Liver (tissue), 8 donors: ENCODE measurements at regions not wholly inside any gene's neighbourhood (a gene's known extent, or its start where the extent isn't known, plus 50 kb on each side); places are given as distances from the start of the nearest gene placed in this dataset.

Experiments used
- DNase-seq: peaks from one replicate; pipeline ENCODE4 v3.0.0-alpha.2; 2017; ENCODE audit warnings: low spot score
- H3K27ac ChIP-seq, 2 donors: one replicate each; pipeline ENCODE4 v1.7.0; 2013; ENCODE audit warnings: inconsistent platforms in 2 of 2, low read length in 2 of 2, control low read depth in 1 of 2, low read depth in 1 of 2, mild to moderate bottlenecking in 1 of 2
- H3K27me3 ChIP-seq, 4 donors: one replicate each; pipeline versions ENCODE4 v1.6.1 to v1.7.0; 2013; ENCODE audit warnings: low read length in 3 of 4, inconsistent platforms in 1 of 4, mild to moderate bottlenecking in 1 of 4, moderate library complexity in 1 of 4; ENCODE audit not compliant: control insufficient read depth in 4 of 4, insufficient read depth in 4 of 4
- H3K36me3 ChIP-seq, 4 donors: one replicate each; pipeline versions ENCODE4 v1.6.1 to v1.7.0; 2013; ENCODE audit warnings: low read length in 3 of 4, mild to moderate bottlenecking in 3 of 4, low read depth in 1 of 4, moderate library complexity in 1 of 4; ENCODE audit not compliant: control insufficient read depth in 4 of 4, insufficient read depth in 3 of 4
- H3K4me1 ChIP-seq, 4 donors: one replicate each; pipeline versions ENCODE4 v1.6.1 to v1.7.0; 2013; ENCODE audit warnings: low read length in 3 of 4, mild to moderate bottlenecking in 3 of 4, moderate library complexity in 1 of 4; ENCODE audit not compliant: control insufficient read depth in 4 of 4, insufficient read depth in 4 of 4
- H3K4me3 ChIP-seq, 3 donors: one replicate each; pipeline versions ENCODE4 v1.6.1 to v1.7.0; 2013; ENCODE audit warnings: low read length in 3 of 3, control low read depth in 1 of 3, low read depth in 1 of 3, mild to moderate bottlenecking in 1 of 3
- H3K9ac ChIP-seq, 2 donors: one replicate each; pipeline ENCODE4 v1.7.0; 2013; ENCODE audit warnings: low read length in 2 of 2, mild to moderate bottlenecking in 2 of 2, moderate library complexity in 2 of 2, control low read depth in 1 of 2, low read depth in 1 of 2
- H3K9me3 ChIP-seq, 4 donors: one replicate each; pipeline versions ENCODE4 v1.6.1 to v1.7.0; 2013; ENCODE audit warnings: low read length in 3 of 4; ENCODE audit not compliant: control insufficient read depth in 4 of 4
- FOXA1 ChIP-seq: IDR thresholded peaks from 2 replicates; pipeline ENCODE4 v1.6.1; 2016; ENCODE audit warnings: antibody characterized with exemption
- FOXA2 ChIP-seq: IDR thresholded peaks from 2 replicates; pipeline ENCODE4 v1.6.1; 2016; ENCODE audit warnings: antibody characterized with exemption
- GABPA ChIP-seq, 2 donors: IDR thresholded peaks in 1 of 2; conservative IDR thresholded peaks in 1 of 2; 2 replicates each; pipeline ENCODE4 v1.6.1; 2016; ENCODE audit warnings: antibody characterized with exemption in 2 of 2, mild to moderate bottlenecking in 1 of 2, moderate library complexity in 1 of 2
- HNF4A ChIP-seq, 2 donors: conservative IDR thresholded peaks; 2 replicates each; pipeline ENCODE4 v1.6.1; 2016; ENCODE audit warnings: antibody characterized with exemption in 2 of 2, mild to moderate bottlenecking in 2 of 2
- HNF4G ChIP-seq: IDR thresholded peaks from 2 replicates; pipeline ENCODE4 v1.6.1; 2016; ENCODE audit warnings: antibody characterized with exemption
- JUND ChIP-seq, 2 donors: IDR thresholded peaks; 2 replicates each; pipeline ENCODE4 v1.6.1; 2016; ENCODE audit warnings: antibody characterized with exemption in 2 of 2
- NR2F2 ChIP-seq: IDR thresholded peaks from 2 replicates; pipeline ENCODE4 v1.6.1; 2016; ENCODE audit warnings: antibody characterized with exemption
- RAD21 ChIP-seq, 2 donors: IDR thresholded peaks; 2 replicates each; pipeline ENCODE4 v1.6.1; 2016; ENCODE audit warnings: antibody characterized with exemption in 2 of 2, mild to moderate bottlenecking in 2 of 2
- RXRA ChIP-seq, 2 donors: IDR thresholded peaks; 2 replicates each; pipeline ENCODE4 v1.6.1; 2017 to 2018; ENCODE audit warnings: antibody characterized with exemption in 2 of 2, mild to moderate bottlenecking in 1 of 2
- SP1 ChIP-seq: IDR thresholded peaks from 2 replicates; pipeline ENCODE4 v1.6.1; 2018; ENCODE audit warnings: antibody characterized with exemption, mild to moderate bottlenecking
- TAF1 ChIP-seq: conservative IDR thresholded peaks from 2 replicates; pipeline ENCODE4 v1.6.1; 2016; ENCODE audit warnings: antibody characterized with exemption, mild to moderate bottlenecking
- YY1 ChIP-seq: IDR thresholded peaks from 2 replicates; pipeline ENCODE4 v1.6.1; 2016; ENCODE audit warnings: antibody characterized with exemption, mild to moderate bottlenecking
- WGBS: extraction: QIAGEN DNeasy Blood & Tissue Kit; methylation state at CpG from one replicate; pipeline ENCODE4 v1.1.7; 2013; 5-methylcytosine and 5-hydroxymethylcytosine counted together
- TF ChIP-seq, protein P1 (sequence below): IDR thresholded peaks from 2 replicates; pipeline ENCODE4 v1.6.1; 2016; ENCODE audit warnings: antibody characterized with exemption
- TF ChIP-seq, protein P2 (sequence below): IDR thresholded peaks from 2 replicates; pipeline ENCODE4 v1.6.1; 2016; ENCODE audit warnings: antibody characterized with exemption
- TF ChIP-seq, protein P3 (sequence below): IDR thresholded peaks from 2 replicates; pipeline ENCODE4 v1.6.1; 2016; ENCODE audit warnings: antibody characterized with exemption
- TF ChIP-seq, protein P4 (sequence below): fragments of 150-350 bp; IDR thresholded peaks from 2 replicates; pipeline ENCODE4 v1.5.1; 2017; ENCODE audit warnings: improper control_type of control experiment, low read depth, low read length; ENCODE audit not compliant: missing input control
- donor health status: healthy.
- donor health status: healthy.
- donor health status: healthy.
- donor health status: healthy.
- donor health status: healthy.

DNA sequence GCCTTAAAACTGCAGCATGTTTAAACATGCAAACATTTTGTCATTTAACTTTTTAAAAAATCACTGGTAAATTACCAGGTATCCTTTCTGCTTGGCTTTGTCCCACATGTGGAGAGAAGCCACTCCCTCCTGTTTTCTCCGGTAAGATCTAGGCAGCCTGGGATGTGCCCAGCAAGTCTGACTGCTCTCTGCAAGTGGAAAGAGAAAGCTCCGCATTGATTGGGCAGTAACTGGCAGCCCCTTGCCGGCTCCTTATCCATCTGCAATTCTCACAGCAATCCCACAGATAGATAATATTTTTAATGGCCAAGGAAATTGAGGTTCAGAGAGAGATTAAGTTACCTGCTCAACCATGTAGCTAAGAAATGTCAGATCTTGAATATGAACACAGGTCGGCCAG lies 136.1 kb downstream of the TMEM200C start:
- no peaks in the 10 kb centered on the region for H3K36me3 ChIP-seq
- no peaks in the 10 kb centered on the region for H3K4me1 ChIP-seq
- WGBS: 30% methylated on average over 4 of the region's 4 CpGs
- no peak overlapping the region for H3K27ac ChIP-seq
- H3K9ac ChIP-seq: no peak overlapping the region
- H3K9me3 ChIP-seq: peaks cover 0 to 2% (median 0%) of the 10 kb centered on the region in 4 donors
- no peak overlapping the region for H3K4me3 ChIP-seq
- peaks cover 0 to 5% (median 0%) of the 10 kb centered on the region in 4 donors for H3K27me3 ChIP-seq
- TF ChIP-seq FOXA2 (no peak), SP1 (no peak)
- no peak for DNase-seq

DNA sequence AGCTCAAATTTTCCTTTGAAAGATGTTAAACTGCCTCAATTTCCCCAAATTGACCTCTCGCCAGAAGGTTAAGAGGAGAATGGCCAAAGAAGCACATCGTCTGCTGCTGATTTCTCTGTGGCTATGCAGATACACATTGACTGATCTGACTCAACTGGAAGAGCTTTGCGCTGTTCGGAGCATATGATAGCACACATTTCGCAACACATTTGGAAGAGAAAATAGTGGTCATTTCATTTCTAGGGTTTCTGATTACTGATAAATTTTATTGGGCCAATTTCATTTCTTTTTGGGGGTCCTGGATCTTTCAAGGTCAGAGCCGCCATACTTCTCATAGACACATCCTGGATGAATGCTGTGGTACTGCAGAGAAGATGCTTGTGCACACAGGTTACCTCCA lies 138.5 kb downstream of the TMEM200C start:
- no peak for DNase-seq
- Histone ChIP-seq H3K9me3 (peaks cover 0 to 2% (median 0%) of the 10 kb centered on the region in 4 donors), H3K4me1 (no peaks in the 10 kb centered on the region), H3K36me3 (no peaks in the 10 kb centered on the region), H3K4me3 (no peak overlapping the region), H3K27me3 (peaks cover 0 to 5% (median 0%) of the 10 kb centered on the region in 4 donors), H3K27ac (no peak overlapping the region), H3K9ac (no peak overlapping the region)
- WGBS: 77% methylated on average over 6 of the region's 6 CpGs
- TF ChIP-seq, protein P1, sequence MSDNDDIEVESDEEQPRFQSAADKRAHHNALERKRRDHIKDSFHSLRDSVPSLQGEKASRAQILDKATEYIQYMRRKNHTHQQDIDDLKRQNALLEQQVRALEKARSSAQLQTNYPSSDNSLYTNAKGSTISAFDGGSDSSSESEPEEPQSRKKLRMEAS: no peak
- TF ChIP-seq FOXA2 (no peak), JUND (IDR thresholded peaks at IDR 0.05) (no peak), RAD21 (IDR thresholded peaks at IDR 0.05) (no peak), FOXA1 (no peak), SP1 (no peak), GABPA (IDR thresholded peaks at IDR 0.05 in 1 of 2, conservative IDR thresholded peaks at IDR 0.05 in 1 of 2) (no peak)
- TF ChIP-seq, protein P2, sequence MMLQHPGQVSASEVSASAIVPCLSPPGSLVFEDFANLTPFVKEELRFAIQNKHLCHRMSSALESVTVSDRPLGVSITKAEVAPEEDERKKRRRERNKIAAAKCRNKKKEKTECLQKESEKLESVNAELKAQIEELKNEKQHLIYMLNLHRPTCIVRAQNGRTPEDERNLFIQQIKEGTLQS: no peak
- TF ChIP-seq, protein P3, sequence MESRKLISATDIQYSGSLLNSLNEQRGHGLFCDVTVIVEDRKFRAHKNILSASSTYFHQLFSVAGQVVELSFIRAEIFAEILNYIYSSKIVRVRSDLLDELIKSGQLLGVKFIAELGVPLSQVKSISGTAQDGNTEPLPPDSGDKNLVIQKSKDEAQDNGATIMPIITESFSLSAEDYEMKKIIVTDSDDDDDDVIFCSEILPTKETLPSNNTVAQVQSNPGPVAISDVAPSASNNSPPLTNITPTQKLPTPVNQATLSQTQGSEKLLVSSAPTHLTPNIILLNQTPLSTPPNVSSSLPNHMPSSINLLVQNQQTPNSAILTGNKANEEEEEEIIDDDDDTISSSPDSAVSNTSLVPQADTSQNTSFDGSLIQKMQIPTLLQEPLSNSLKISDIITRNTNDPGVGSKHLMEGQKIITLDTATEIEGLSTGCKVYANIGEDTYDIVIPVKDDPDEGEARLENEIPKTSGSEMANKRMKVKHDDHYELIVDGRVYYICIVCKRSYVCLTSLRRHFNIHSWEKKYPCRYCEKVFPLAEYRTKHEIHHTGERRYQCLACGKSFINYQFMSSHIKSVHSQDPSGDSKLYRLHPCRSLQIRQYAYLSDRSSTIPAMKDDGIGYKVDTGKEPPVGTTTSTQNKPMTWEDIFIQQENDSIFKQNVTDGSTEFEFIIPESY: no peak

DNA sequence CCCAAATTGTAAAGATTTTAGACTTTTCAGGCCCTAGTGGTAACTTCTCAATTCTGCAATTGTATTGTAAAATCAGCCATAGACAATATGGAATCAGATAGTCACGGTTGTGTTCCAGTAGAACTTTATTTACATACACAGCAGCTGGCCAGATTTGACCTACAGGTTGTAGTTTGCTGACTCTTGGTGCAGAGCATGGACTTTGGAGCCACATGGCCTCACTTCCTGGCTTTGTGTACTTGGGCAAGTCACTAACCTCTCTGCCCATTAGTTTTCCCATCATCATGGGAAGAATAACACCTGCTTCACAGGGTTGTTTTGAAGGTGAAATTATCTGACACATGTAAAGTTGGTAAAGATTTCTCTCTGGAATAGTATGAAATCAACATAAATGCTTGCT lies 147.6 kb downstream of the TMEM200C start:
- WGBS: 30% methylated on average over 1 of the region's 1 CpG
- Histone ChIP-seq H3K27ac (no peak overlapping the region), H3K9ac (no peak overlapping the region), H3K4me1 (no peaks in the 10 kb centered on the region), H3K36me3 (no peaks in the 10 kb centered on the region), H3K9me3 (no peaks in the 10 kb centered on the region), H3K27me3 (no peaks in the 10 kb centered on the region), H3K4me3 (no peak overlapping the region)
- DNase-seq: no peak
- TF ChIP-seq RXRA (IDR thresholded peaks at IDR 0.05) (peak in 1 of 2 donors; percentile 24), HNF4A (conservative IDR thresholded peaks at IDR 0.05) (peak; percentile 10 to 75), TAF1 (no peak)

DNA sequence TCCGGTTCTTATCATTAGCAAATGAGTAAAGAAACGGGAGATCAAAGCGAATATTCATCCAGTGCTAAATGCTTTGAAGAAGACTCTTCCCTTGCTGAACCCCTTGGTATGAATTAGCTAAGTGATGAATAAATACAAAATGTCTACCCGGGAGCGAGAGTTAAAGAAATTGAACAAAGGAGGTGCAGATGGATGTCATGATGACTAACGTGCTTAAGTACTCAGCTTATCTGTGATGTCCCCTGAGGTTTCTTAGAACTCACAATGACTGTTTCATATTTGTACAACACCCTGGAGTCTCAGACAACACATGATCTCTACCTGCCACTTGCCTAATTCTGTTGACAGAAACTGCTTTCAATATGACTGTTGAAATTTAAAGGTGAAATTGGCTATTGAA lies 148.5 kb downstream of the TMEM200C start:
- Histone ChIP-seq H3K27me3 (no peaks in the 10 kb centered on the region), H3K27ac (no peak overlapping the region), H3K36me3 (no peaks in the 10 kb centered on the region), H3K4me1 (no peaks in the 10 kb centered on the region), H3K9me3 (no peaks in the 10 kb centered on the region), H3K9ac (no peak overlapping the region), H3K4me3 (no peak overlapping the region)
- no peak for DNase-seq
- 36% methylated on average over 6 of the region's 6 CpGs for WGBS
- TF ChIP-seq SP1 (no peak), HNF4A (conservative IDR thresholded peaks at IDR 0.05) (no peak), RXRA (IDR thresholded peaks at IDR 0.05) (no peak), FOXA2 (no peak), JUND (IDR thresholded peaks at IDR 0.05) (no peak), NR2F2 (no peak), HNF4G (no peak), YY1 (no peak), RAD21 (IDR thresholded peaks at IDR 0.05) (no peak)
- TF ChIP-seq, protein P3: no peak
- TF ChIP-seq, protein P4, sequence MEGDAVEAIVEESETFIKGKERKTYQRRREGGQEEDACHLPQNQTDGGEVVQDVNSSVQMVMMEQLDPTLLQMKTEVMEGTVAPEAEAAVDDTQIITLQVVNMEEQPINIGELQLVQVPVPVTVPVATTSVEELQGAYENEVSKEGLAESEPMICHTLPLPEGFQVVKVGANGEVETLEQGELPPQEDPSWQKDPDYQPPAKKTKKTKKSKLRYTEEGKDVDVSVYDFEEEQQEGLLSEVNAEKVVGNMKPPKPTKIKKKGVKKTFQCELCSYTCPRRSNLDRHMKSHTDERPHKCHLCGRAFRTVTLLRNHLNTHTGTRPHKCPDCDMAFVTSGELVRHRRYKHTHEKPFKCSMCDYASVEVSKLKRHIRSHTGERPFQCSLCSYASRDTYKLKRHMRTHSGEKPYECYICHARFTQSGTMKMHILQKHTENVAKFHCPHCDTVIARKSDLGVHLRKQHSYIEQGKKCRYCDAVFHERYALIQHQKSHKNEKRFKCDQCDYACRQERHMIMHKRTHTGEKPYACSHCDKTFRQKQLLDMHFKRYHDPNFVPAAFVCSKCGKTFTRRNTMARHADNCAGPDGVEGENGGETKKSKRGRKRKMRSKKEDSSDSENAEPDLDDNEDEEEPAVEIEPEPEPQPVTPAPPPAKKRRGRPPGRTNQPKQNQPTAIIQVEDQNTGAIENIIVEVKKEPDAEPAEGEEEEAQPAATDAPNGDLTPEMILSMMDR: no peak
- TF ChIP-seq, protein P2: no peak
